ENCODE measurements at regions not wholly inside any gene's neighbourhood (a gene's known extent, or its start where the extent isn't known, plus 50 kb on each side); places are given as distances from the start of the nearest gene placed in this dataset.

GRCh38 chr1:91122106-91122717 lies 100.4 kb upstream of the ZNF644 start (continued):
- TF ChIP-seq ATF3 (IDR thresholded peaks at IDR 0.05; ENCODE audit: insufficient read depth, low read depth, low read length), result no peak

Data from H1 (cell line).